SH-SY5Y (cell line): ENCODE measurements at regions not wholly inside any gene's neighbourhood (a gene's known extent, or its start where the extent isn't known, plus 50 kb on each side); places are given as distances from the start of the nearest gene placed in this dataset.

Experiments used
- GATA2 ChIP-seq: IDR thresholded peaks from 2 replicates; pipeline ENCODE4 v1.6.1; 2011; ENCODE audit warnings: mild to moderate bottlenecking, low read depth, low read length
- GATA3 ChIP-seq: IDR thresholded peaks from 2 replicates; pipeline ENCODE4 v1.6.1; 2011; ENCODE audit warnings: low read depth, mild to moderate bottlenecking, low read length, moderate library complexity

GRCh38 chr4:163726641-163727040, 232.2 kb downstream of the TMA16 start:
- no peak for TF ChIP-seq GATA3
- no peak for TF ChIP-seq GATA2
